ENCODE measurements at regions not wholly inside any gene's neighbourhood (a gene's known extent, or its start where the extent isn't known, plus 50 kb on each side); places are given as distances from the start of the nearest gene placed in this dataset.

GRCh38 chr19:34580408-34580807 is 96.6 kb downstream of the SCGB2B2 start:
- peaks cover 16% of the 10 kb centered on the region for H3K27me3 Mint-ChIP-seq (ENCODE audit: insufficient read depth, low read depth, poor library complexity)
- Histone ChIP-seq H3K27me3 (ENCODE audit: insufficient read depth) (peaks cover 19% of the 10 kb centered on the region), H3K9me2 (ENCODE audit: insufficient read depth) (peaks cover 3% of the 10 kb centered on the region; the same call in 1 of the 2 replicates), H3K79me2 (replicated peaks; ENCODE audit: insufficient read depth) (no peaks in the 10 kb centered on the region), H3K36me3 (ENCODE audit: insufficient read depth) (no peaks in the 10 kb centered on the region), H3K4me2 (no peak overlapping the region), H3F3A (replicated peaks; ENCODE audit: low read depth) (no peaks in the 10 kb centered on the region), H4K20me1 (replicated peaks; ENCODE audit: insufficient read depth) (no peaks in the 10 kb centered on the region), H2AFZ (no peak overlapping the region), H3K4me1 (ENCODE audit: insufficient read depth) (0 out of 2 replicates have a peak, but pooled peaks cover 4% of the 10 kb centered on the region), H3K4me3 (no peak overlapping the region), H3K27ac (ENCODE audit: low read depth) (no peak overlapping the region)
- H3K4me1 Mint-ChIP-seq = peaks cover 21% of the 10 kb centered on the region; the same call in 2 of the 3 replicates
- no peak for TF ChIP-seq JUNB (IDR thresholded peaks at IDR 0.05; ENCODE audit: unreplicated experiment)
- TF ChIP-seq POLR2AphosphoS5 (IDR thresholded peaks at IDR 0.05; ENCODE audit: low read depth) = no peak
- TF ChIP-seq ZNF462 (CRISPR knock-in tag; IDR thresholded peaks at IDR 0.05) = no peak
- no peak for TF ChIP-seq ETS1 (IDR thresholded peaks at IDR 0.05)
- no peak for TF ChIP-seq ZNF331 (CRISPR knock-in tag; IDR thresholded peaks at IDR 0.05; ENCODE audit: low read depth)
- no peak for TF ChIP-seq EZH2 (IDR thresholded peaks at IDR 0.05; ENCODE audit: low read depth, unreplicated experiment)
- TF ChIP-seq NANOG (IDR thresholded peaks at IDR 0.05; ENCODE audit: borderline replicate concordance) = no peak
- TF ChIP-seq REST (IDR thresholded peaks at IDR 0.05; ENCODE audit: unreplicated experiment) = no peak
- TF ChIP-seq CTCF (conservative IDR thresholded peaks at IDR 0.05; ENCODE audit: low read depth in 2 of 2) = no peak
- TF ChIP-seq EZH2phosphoT487 (IDR thresholded peaks at IDR 0.05; ENCODE audit: unreplicated experiment) = no peak
- no peak for TF ChIP-seq ZNF114 (CRISPR knock-in tag; IDR thresholded peaks at IDR 0.05)
- no peak for TF ChIP-seq STAT1 (IDR thresholded peaks at IDR 0.05; ENCODE audit: unreplicated experiment)
- H3K9me3 Mint-ChIP-seq = no peaks in the 10 kb centered on the region
- no peak overlapping the region for H3K4me3 Mint-ChIP-seq
- DNase-seq (ENCODE audit: low spot score) (no peak), ATAC-seq (no peak)
- H3K27ac Mint-ChIP-seq = no peak overlapping the region
- no peaks in the 10 kb centered on the region for H3K36me3 Mint-ChIP-seq (ENCODE audit: low read depth)
